ENCODE measurements at regions not wholly inside any gene's neighbourhood (a gene's known extent, or its start where the extent isn't known, plus 50 kb on each side); places are given as distances from the start of the nearest gene placed in this dataset.

- TF ChIP-seq CTCF (IDR thresholded peaks at IDR 0.05; ENCODE audit: insufficient read depth, low read depth, low read length) (no peak), EZH2 (IDR thresholded peaks at IDR 0.05; ENCODE audit: insufficient read depth, low read length) (no peak)
Measured at GRCh38 chr9:107942856-107943255, 453.3 kb upstream of the KLF4 start.

Measured in astrocyte (in vitro differentiated cells and primary cell).